OCI-LY1 (cell line): ENCODE measurements at regions not wholly inside any gene's neighbourhood (a gene's known extent, or its start where the extent isn't known, plus 50 kb on each side); places are given as distances from the start of the nearest gene placed in this dataset.

ENCODE experiments used
- H2AFZ ChIP-seq: fragments of 200-600 bp; sonication (generic), shearing (Covaris generic); 2 replicates; pipeline ENCODE4 v1.6.0; 2014; ENCODE audit warnings: antibody characterized with exemption, mild to moderate bottlenecking, low read length
- H3F3A ChIP-seq: fragments of 200-600 bp; sonication (generic), shearing (Covaris generic); 2 replicates; pipeline ENCODE4 v1.6.0; 2014; ENCODE audit warnings: mild to moderate bottlenecking, antibody characterized with exemption, low read length, moderate library complexity; ENCODE audit not compliant: insufficient read depth
- H3K27ac ChIP-seq: fragments of 200-600 bp; sonication (generic); 2 replicates; pipeline ENCODE4 v1.5.1; 2014; ENCODE audit warnings: low read length, mixed run types, mild to moderate bottlenecking, low read depth; ENCODE audit not compliant: poor library complexity, severe bottlenecking
- H3K27me3 ChIP-seq: fragments of 200-600 bp; sonication (generic); 2 replicates; pipeline ENCODE4 v1.6.0; 2014; ENCODE audit warnings: antibody characterized with exemption, mild to moderate bottlenecking, low read length, moderate library complexity; ENCODE audit not compliant: insufficient read depth
- H3K36me3 ChIP-seq: fragments of 200-600 bp; sonication (generic); 2 replicates; pipeline ENCODE4 v1.6.1; 2014; ENCODE audit warnings: mild to moderate bottlenecking, antibody characterized with exemption, low read length, moderate library complexity, mixed read lengths; ENCODE audit not compliant: insufficient read depth
- H3K4me1 ChIP-seq: fragments of 200-600 bp; sonication (generic); 2 replicates; pipeline ENCODE4 v1.5.1; 2014; ENCODE audit warnings: mild to moderate bottlenecking, low read length, moderate library complexity; ENCODE audit not compliant: insufficient read depth, severe bottlenecking
- H3K4me2 ChIP-seq: fragments of 200-600 bp; sonication (generic), shearing (Covaris generic); 2 replicates; pipeline ENCODE4 v1.6.1; 2014; ENCODE audit warnings: low read length
- H3K4me3 ChIP-seq: fragments of 200-600 bp; sonication (generic); 2 replicates; pipeline ENCODE4 v1.5.1; 2014; ENCODE audit warnings: low read length, low read depth, mild to moderate bottlenecking, mixed read lengths; ENCODE audit not compliant: poor library complexity, severe bottlenecking
- H3K79me2 ChIP-seq: fragments of 200-600 bp; shearing (Covaris generic); 2 replicates; pipeline ENCODE4 v1.6.1; 2016; ENCODE audit warnings: mixed run types, low read length, mixed read lengths; ENCODE audit not compliant: insufficient read depth
- H3K9ac ChIP-seq: fragments of 200-600 bp; sonication (generic), shearing (Covaris generic); 2 replicates; pipeline ENCODE4 v1.6.1; 2014; ENCODE audit warnings: mild to moderate bottlenecking, low read length, mixed read lengths
- H3K9me2 ChIP-seq: fragments of 200-600 bp; sonication (generic), shearing (Covaris generic); 2 replicates; pipeline ENCODE4 v1.6.1; 2014; ENCODE audit warnings: low read depth, mild to moderate bottlenecking, low read length, mixed read lengths
- H3K9me3 ChIP-seq: fragments of 200-600 bp; shearing (Covaris generic); 2 replicates; pipeline ENCODE4 v1.6.1; 2014; ENCODE audit warnings: low read length, mixed read lengths
- H4K20me1 ChIP-seq: fragments of 200-600 bp; sonication (generic), shearing (Covaris generic); 2 replicates; pipeline ENCODE4 v1.6.0; 2016; ENCODE audit warnings: mild to moderate bottlenecking, low read length; ENCODE audit not compliant: insufficient read depth
- EZH2 ChIP-seq: fragments of 200-600 bp; sonication (generic), shearing (Covaris generic); IDR thresholded peaks from 2 replicates; pipeline ENCODE4 v1.8.0; 2017; ENCODE audit warnings: borderline replicate concordance, mixed run types, mild to moderate bottlenecking, antibody characterized with exemption, low read length, moderate library complexity, mixed read lengths
- TF ChIP-seq, protein P1 (sequence below): fragments of 200-600 bp; sonication (generic), shearing (Covaris generic); IDR thresholded peaks from 2 replicates; pipeline ENCODE4 v1.5.1; 2017; ENCODE audit warnings: mild to moderate bottlenecking, antibody characterized with exemption, low read length, moderate library complexity, mixed read lengths

DNA sequence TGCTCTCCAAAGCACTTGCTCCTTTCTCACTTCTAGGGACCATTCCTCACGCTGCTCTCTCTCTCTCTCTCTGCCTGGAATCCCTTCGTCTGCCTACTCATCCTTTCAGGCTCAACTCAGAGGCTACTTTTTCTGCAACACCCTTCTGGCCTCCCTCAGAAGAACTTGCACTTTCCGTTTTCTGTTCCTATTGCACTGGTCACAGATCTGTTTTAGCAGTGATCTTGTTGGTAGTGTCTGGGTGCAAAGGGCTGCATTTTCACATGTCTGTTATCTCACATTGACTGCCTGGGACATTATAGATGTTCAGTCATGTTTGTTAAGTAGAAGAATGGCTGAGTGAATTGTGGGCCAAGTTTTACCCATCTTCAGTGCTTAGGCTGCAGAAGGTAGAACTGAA is 63.5 kb downstream of the RIN2 start:
- Histone ChIP-seq H3K9me3 (0 out of 2 replicates have a peak, but pooled peaks cover 3% of the 10 kb centered on the region), H3F3A (no peaks in the 10 kb centered on the region), H3K36me3 (no peaks in the 10 kb centered on the region), H3K4me2 (no peak overlapping the region), H3K4me3 (no peak overlapping the region), H3K27me3 (no peaks in the 10 kb centered on the region), H4K20me1 (no peaks in the 10 kb centered on the region), H3K9me2 (no peaks in the 10 kb centered on the region), H3K79me2 (no peaks in the 10 kb centered on the region), H2AFZ (no peak overlapping the region), H3K4me1 (no peaks in the 10 kb centered on the region), H3K9ac (no peak overlapping the region), H3K27ac (no peak overlapping the region)
- TF ChIP-seq EZH2: no peak
- TF ChIP-seq, protein P1, sequence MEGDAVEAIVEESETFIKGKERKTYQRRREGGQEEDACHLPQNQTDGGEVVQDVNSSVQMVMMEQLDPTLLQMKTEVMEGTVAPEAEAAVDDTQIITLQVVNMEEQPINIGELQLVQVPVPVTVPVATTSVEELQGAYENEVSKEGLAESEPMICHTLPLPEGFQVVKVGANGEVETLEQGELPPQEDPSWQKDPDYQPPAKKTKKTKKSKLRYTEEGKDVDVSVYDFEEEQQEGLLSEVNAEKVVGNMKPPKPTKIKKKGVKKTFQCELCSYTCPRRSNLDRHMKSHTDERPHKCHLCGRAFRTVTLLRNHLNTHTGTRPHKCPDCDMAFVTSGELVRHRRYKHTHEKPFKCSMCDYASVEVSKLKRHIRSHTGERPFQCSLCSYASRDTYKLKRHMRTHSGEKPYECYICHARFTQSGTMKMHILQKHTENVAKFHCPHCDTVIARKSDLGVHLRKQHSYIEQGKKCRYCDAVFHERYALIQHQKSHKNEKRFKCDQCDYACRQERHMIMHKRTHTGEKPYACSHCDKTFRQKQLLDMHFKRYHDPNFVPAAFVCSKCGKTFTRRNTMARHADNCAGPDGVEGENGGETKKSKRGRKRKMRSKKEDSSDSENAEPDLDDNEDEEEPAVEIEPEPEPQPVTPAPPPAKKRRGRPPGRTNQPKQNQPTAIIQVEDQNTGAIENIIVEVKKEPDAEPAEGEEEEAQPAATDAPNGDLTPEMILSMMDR: no peak

- no peaks in the 10 kb centered on the region for H3K27me3 ChIP-seq
- no peaks in the 10 kb centered on the region for H3K4me1 ChIP-seq
- H3K4me3 ChIP-seq: no peak overlapping the region
- no peaks in the 10 kb centered on the region for H3F3A ChIP-seq
- no peak for TF ChIP-seq EZH2
- TF ChIP-seq, protein P1: no peak
- no peak overlapping the region for H3K4me2 ChIP-seq
- H3K9ac ChIP-seq: no peak overlapping the region
- no peaks in the 10 kb centered on the region for H3K79me2 ChIP-seq
- H3K36me3 ChIP-seq: no peaks in the 10 kb centered on the region
- 0 out of 2 replicates have a peak, but pooled peaks cover 3% of the 10 kb centered on the region for H3K9me3 ChIP-seq
- H3K27ac ChIP-seq: no peak overlapping the region
- no peaks in the 10 kb centered on the region for H3K9me2 ChIP-seq
- no peak overlapping the region for H2AFZ ChIP-seq
- H4K20me1 ChIP-seq: no peaks in the 10 kb centered on the region
These were observed 65.2 kb downstream of the RIN2 start for GRCh38 chr20:19823216-19823615.

DNA sequence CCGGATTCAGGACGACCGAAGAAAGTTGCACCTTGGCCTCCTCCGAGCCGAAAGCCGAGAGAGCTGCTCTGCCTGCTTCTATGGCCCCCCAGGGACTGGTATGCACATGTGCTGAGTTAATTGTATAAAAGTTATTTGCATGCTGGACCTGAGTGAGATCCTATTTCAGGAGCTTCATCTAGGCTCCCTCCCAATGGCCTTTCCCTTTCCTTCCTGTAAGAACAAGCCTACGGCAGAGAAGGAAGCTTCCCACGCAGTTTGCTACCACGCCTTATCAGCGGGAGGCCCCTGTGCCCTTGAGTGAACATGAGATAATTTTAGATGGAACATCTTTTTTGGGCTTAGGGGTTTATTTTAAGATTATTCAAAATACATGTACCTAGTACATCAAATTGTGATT is 65.9 kb downstream of the RIN2 start:
- no peak overlapping the region for H3K9ac ChIP-seq
- no peaks in the 10 kb centered on the region for H3F3A ChIP-seq
- no peak overlapping the region for H3K4me3 ChIP-seq
- TF ChIP-seq, protein P1: no peak
- no peak for TF ChIP-seq EZH2
- no peaks in the 10 kb centered on the region for H3K36me3 ChIP-seq
- H3K9me2 ChIP-seq: no peaks in the 10 kb centered on the region
- H3K27ac ChIP-seq: no peak overlapping the region
- H4K20me1 ChIP-seq: no peaks in the 10 kb centered on the region
- H3K9me3 ChIP-seq: 0 out of 2 replicates have a peak, but pooled peaks cover under 1% of the 10 kb centered on the region
- H3K4me1 ChIP-seq: no peaks in the 10 kb centered on the region
- no peak overlapping the region for H3K4me2 ChIP-seq
- H2AFZ ChIP-seq: no peak overlapping the region
- H3K79me2 ChIP-seq: no peaks in the 10 kb centered on the region
- H3K27me3 ChIP-seq: no peaks in the 10 kb centered on the region
